ENCODE measurements at regions not wholly inside any gene's neighbourhood (a gene's known extent, or its start where the extent isn't known, plus 50 kb on each side); places are given as distances from the start of the nearest gene placed in this dataset.

GRCh38 chr6:15739867-15740266 is 77.0 kb upstream of the DTNBP1 start:
- TF ChIP-seq CTCF (IDR thresholded peaks at IDR 0.05): no peak
- no peak for TF ChIP-seq POLR2A (IDR thresholded peaks at IDR 0.05)
- no peak for TF ChIP-seq POLR2AphosphoS5 (IDR thresholded peaks at IDR 0.05)

Measured in stomach (tissue), 4 donors.